Fibroblast of lung (primary cell): ENCODE measurements at regions not wholly inside any gene's neighbourhood (a gene's known extent, or its start where the extent isn't known, plus 50 kb on each side); places are given as distances from the start of the nearest gene placed in this dataset.

Experiments
- DNase-seq, 2 donors: peaks; one replicate each; pipeline versions ENCODE4 v3.0.0 to v3.0.0-alpha.2; 2010; ENCODE audit warnings: low read depth in 2 of 2
- H2AFZ ChIP-seq: 2 replicates; pipeline ENCODE4 v1.5.1; 2012; ENCODE audit warnings: low read length, control low read depth, inconsistent platforms
- H3K27ac ChIP-seq: 2 replicates; pipeline ENCODE4 v1.5.1; 2011; ENCODE audit warnings: low read length, control low read depth; ENCODE audit not compliant: insufficient read depth
- H3K27me3 ChIP-seq: 2 replicates; pipeline ENCODE4 v1.5.1; 2011; ENCODE audit warnings: mild to moderate bottlenecking, low read length; ENCODE audit not compliant: control insufficient read depth, insufficient read depth
- H3K36me3 ChIP-seq: 2 replicates; pipeline ENCODE4 v1.5.1; 2011; ENCODE audit warnings: low read length; ENCODE audit not compliant: control insufficient read depth, insufficient read depth
- H3K4me1 ChIP-seq: 2 replicates; pipeline ENCODE4 v1.5.1; 2011; ENCODE audit warnings: low read length; ENCODE audit not compliant: control insufficient read depth, insufficient read depth; ENCODE audit errors: extremely low read depth
- H3K4me2 ChIP-seq: 2 replicates; pipeline ENCODE4 v1.5.1; 2011; ENCODE audit warnings: low read length, control low read depth; ENCODE audit not compliant: insufficient read depth; ENCODE audit errors: extremely low read depth
- H3K4me3 ChIP-seq, 4 experiments: fragments of 200-600 bp in 1 of 4; sonication (generic) in 1 of 4; replicated peaks in 1 of 4; 2 replicates each; pipeline ENCODE4 v1.5.1; 2011 to 2016; ENCODE audit warnings: low read length in 4 of 4, low read depth in 3 of 4, mild to moderate bottlenecking in 3 of 4, control low read depth in 2 of 4, inconsistent platforms in 1 of 4, mixed read lengths in 1 of 4; ENCODE audit not compliant: insufficient read depth in 1 of 4; ENCODE audit errors: control extremely low read depth in 1 of 4
- H3K79me2 ChIP-seq: 2 replicates; pipeline ENCODE4 v1.5.1; 2012; ENCODE audit warnings: mild to moderate bottlenecking, low read length, inconsistent platforms; ENCODE audit not compliant: control insufficient read depth, insufficient read depth
- H3K9ac ChIP-seq: 2 replicates; pipeline ENCODE4 v1.5.1; 2011; ENCODE audit warnings: mild to moderate bottlenecking, low read length, control low read depth; ENCODE audit not compliant: insufficient read depth
- H3K9me3 ChIP-seq: 2 replicates; pipeline ENCODE4 v1.5.1; 2012; ENCODE audit warnings: low read depth, low read length; ENCODE audit not compliant: control insufficient read depth, insufficient read depth
- H4K20me1 ChIP-seq: 2 replicates; pipeline ENCODE4 v1.5.1; 2011; ENCODE audit warnings: low read length; ENCODE audit not compliant: control insufficient read depth, insufficient read depth; ENCODE audit errors: extremely low read depth
- EZH2 ChIP-seq: IDR thresholded peaks from 2 replicates; pipeline ENCODE4 v1.5.1; 2012; ENCODE audit warnings: low read length, control low read depth, mild to moderate bottlenecking; ENCODE audit errors: missing control alignments
- TF ChIP-seq, protein P1 (sequence below), 2 donors: IDR thresholded peaks in 1 of 2; conservative IDR thresholded peaks in 1 of 2; 1 replicate in 1 of 2; 2 replicates in 1 of 2; pipeline ENCODE4 v1.5.1; 2011 to 2012; ENCODE audit warnings: low read length in 2 of 2, control low read depth in 1 of 2, inconsistent platforms in 1 of 2, low read depth in 1 of 2, mild to moderate bottlenecking in 1 of 2

DNA sequence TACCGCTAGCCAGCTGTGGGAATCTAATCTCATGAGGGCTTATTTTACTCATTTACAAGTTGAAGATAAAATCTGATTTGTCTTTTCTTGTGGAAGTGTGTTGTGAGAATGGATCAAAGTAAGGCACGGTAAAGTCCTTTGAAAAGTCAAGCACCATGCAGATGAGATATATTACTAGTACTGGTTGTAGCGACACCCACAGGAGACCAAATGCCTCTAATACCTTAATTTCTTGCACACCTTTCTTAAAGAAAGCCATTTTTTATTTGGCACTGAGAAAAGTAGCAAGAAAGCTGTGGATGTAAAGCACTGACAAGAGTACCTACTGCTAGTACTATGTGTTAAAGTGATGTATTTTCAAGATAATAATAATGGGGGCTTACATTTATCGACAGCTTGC is 191.0 kb upstream of the MMS22L start:
- H3K27ac ChIP-seq = no peak overlapping the region
- no peaks in the 10 kb centered on the region for H3K36me3 ChIP-seq
- H3K9ac ChIP-seq = no peak overlapping the region
- DNase-seq = peak in 1 of 2 donors; percentile 52
- H3K4me2 ChIP-seq = no peak overlapping the region
- H3K4me1 ChIP-seq = no peaks in the 10 kb centered on the region
- no peaks in the 10 kb centered on the region for H3K79me2 ChIP-seq
- no peaks in the 10 kb centered on the region for H3K9me3 ChIP-seq
- H3K27me3 ChIP-seq = no peaks in the 10 kb centered on the region
- TF ChIP-seq, protein P1, sequence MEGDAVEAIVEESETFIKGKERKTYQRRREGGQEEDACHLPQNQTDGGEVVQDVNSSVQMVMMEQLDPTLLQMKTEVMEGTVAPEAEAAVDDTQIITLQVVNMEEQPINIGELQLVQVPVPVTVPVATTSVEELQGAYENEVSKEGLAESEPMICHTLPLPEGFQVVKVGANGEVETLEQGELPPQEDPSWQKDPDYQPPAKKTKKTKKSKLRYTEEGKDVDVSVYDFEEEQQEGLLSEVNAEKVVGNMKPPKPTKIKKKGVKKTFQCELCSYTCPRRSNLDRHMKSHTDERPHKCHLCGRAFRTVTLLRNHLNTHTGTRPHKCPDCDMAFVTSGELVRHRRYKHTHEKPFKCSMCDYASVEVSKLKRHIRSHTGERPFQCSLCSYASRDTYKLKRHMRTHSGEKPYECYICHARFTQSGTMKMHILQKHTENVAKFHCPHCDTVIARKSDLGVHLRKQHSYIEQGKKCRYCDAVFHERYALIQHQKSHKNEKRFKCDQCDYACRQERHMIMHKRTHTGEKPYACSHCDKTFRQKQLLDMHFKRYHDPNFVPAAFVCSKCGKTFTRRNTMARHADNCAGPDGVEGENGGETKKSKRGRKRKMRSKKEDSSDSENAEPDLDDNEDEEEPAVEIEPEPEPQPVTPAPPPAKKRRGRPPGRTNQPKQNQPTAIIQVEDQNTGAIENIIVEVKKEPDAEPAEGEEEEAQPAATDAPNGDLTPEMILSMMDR (conservative IDR thresholded peaks at IDR 0.05 in 1 of 2, IDR thresholded peaks at IDR 0.05 in 1 of 2; ENCODE audit: low read depth in 1 of 2, low read length in 2 of 2) = no peak
- no peak for TF ChIP-seq EZH2
- no peak overlapping the region for H2AFZ ChIP-seq
- no peaks in the 10 kb centered on the region for H4K20me1 ChIP-seq
- no peak overlapping the region for H3K4me3 ChIP-seq

DNA sequence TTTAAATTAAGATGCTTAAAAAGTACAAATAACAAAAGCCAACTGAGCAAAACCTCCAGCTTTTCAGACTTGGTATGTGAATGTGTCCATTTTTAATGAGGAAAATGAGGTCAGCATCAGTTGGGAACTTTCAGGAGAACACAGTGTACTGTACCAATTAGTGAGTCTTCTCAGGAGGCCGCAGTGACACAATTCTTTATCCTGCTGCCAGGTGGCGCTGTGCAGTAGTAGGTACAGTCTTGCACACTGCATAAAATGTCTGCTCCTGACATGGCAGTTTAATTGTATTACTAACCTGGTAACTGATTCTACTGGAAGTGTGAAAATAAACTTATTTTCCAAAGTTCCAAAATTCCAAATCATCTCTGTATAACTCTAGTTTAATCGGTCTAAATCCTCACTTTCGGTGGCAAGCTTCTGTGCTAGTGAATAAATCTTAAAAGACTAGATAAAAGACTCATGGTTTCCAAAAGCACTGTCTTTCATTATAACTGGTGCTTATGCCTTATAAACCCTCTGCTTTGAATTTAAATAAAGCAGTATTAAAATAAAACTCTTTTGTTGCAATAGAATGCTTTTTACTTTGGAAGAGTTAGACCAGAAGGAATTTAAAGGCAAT is 214.8 kb upstream of the MMS22L start:
- H2AFZ ChIP-seq = no peak overlapping the region
- H3K27ac ChIP-seq = no peak overlapping the region
- peak; percentile 65 to 74 for DNase-seq
- no peaks in the 10 kb centered on the region for H3K27me3 ChIP-seq
- TF ChIP-seq, protein P1 (conservative IDR thresholded peaks at IDR 0.05 in 1 of 2, IDR thresholded peaks at IDR 0.05 in 1 of 2; ENCODE audit: low read depth in 1 of 2, low read length in 2 of 2) = peak; percentile 88 to 91
- no peak for TF ChIP-seq EZH2
- no peak overlapping the region for H3K4me3 ChIP-seq
- H3K4me2 ChIP-seq = no peak overlapping the region
- H4K20me1 ChIP-seq = no peaks in the 10 kb centered on the region
- no peaks in the 10 kb centered on the region for H3K79me2 ChIP-seq
- H3K4me1 ChIP-seq = no peaks in the 10 kb centered on the region
- H3K36me3 ChIP-seq = no peaks in the 10 kb centered on the region
- no peak overlapping the region for H3K9ac ChIP-seq
- H3K9me3 ChIP-seq = no peaks in the 10 kb centered on the region

GRCh38 chr6:97501853-97502252 is 218.8 kb upstream of the MMS22L start:
- no peak for DNase-seq
- Histone ChIP-seq H4K20me1 (no peaks in the 10 kb centered on the region), H3K4me1 (no peaks in the 10 kb centered on the region), H3K4me3 (no peak overlapping the region), H3K9me3 (no peaks in the 10 kb centered on the region), H3K4me2 (no peak overlapping the region), H3K9ac (no peak overlapping the region), H3K79me2 (no peaks in the 10 kb centered on the region), H3K27ac (no peak overlapping the region), H2AFZ (no peak overlapping the region), H3K27me3 (no peaks in the 10 kb centered on the region), H3K36me3 (no peaks in the 10 kb centered on the region)
- TF ChIP-seq EZH2 = no peak
- TF ChIP-seq, protein P1 (conservative IDR thresholded peaks at IDR 0.05 in 1 of 2, IDR thresholded peaks at IDR 0.05 in 1 of 2; ENCODE audit: low read depth in 1 of 2, low read length in 2 of 2) = no peak
